Spleen (tissue), 11 donors: ENCODE measurements at regions not wholly inside any gene's neighbourhood (a gene's known extent, or its start where the extent isn't known, plus 50 kb on each side); places are given as distances from the start of the nearest gene placed in this dataset.

Experiments used
- DNase-seq: peaks from one replicate; pipeline ENCODE4 v3.0.0-alpha.2; 2020
- H3K27ac ChIP-seq, 8 donors: fragments of 200-600 bp; sonication (generic) in 7 of 8; 1 replicate in 4 of 8; 2 replicates in 4 of 8; pipeline versions ENCODE4 v1.5.0 to v1.8.0; 2016 to 2021; ENCODE audit warnings: inconsistent platforms in 4 of 8, mild to moderate bottlenecking in 4 of 8, moderate library complexity in 1 of 8
- H3K27me3 ChIP-seq, 7 donors: fragments of 200-600 bp; sonication (generic) in 6 of 7; replicated peaks in 1 of 7; 1 replicate in 4 of 7; 2 replicates in 3 of 7; pipeline versions ENCODE4 v1.5.0 to v1.8.0; 2016 to 2021; ENCODE audit warnings: inconsistent platforms in 3 of 7, mild to moderate bottlenecking in 1 of 7
- H3K36me3 ChIP-seq, 6 donors: fragments of 200-600 bp; sonication (generic) in 5 of 6; 1 replicate in 4 of 6; 2 replicates in 2 of 6; pipeline versions ENCODE4 v1.5.0 to v1.8.0; 2016 to 2021; ENCODE audit warnings: inconsistent platforms in 2 of 6
- H3K4me1 ChIP-seq, 6 donors: fragments of 200-600 bp; sonication (generic) in 5 of 6; 1 replicate in 3 of 6; 2 replicates in 3 of 6; pipeline versions ENCODE4 v1.5.0 to v1.8.0; 2016 to 2021; ENCODE audit warnings: inconsistent platforms in 3 of 6
- H3K4me3 ChIP-seq, 8 donors: fragments of 200-600 bp; sonication (generic) in 7 of 8; 1 replicate in 4 of 8; 2 replicates in 4 of 8; pipeline versions ENCODE4 v1.5.0 to v1.8.0; 2016 to 2021; ENCODE audit warnings: inconsistent platforms in 4 of 8, mild to moderate bottlenecking in 4 of 8, moderate library complexity in 2 of 8
- H3K9me3 ChIP-seq, 8 donors: fragments of 200-600 bp; sonication (generic) in 7 of 8; 1 replicate in 4 of 8; 2 replicates in 4 of 8; pipeline versions ENCODE4 v1.5.0 to v1.8.0; 2016 to 2021; ENCODE audit warnings: inconsistent platforms in 4 of 8
- POLR2A ChIP-seq, 3 donors: fragments of 450-650 bp; IDR thresholded peaks; one replicate each; pipeline ENCODE4 v1.5.1; 2017; ENCODE audit warnings: antibody characterized with exemption in 3 of 3, mild to moderate bottlenecking in 1 of 3
- POLR2AphosphoS5 ChIP-seq, 3 donors: sonication (generic); formaldehyde crosslinking; IDR thresholded peaks; one replicate each; pipeline ENCODE4 v1.5.1; 2017; ENCODE audit warnings: antibody characterized with exemption in 3 of 3
- WGBS, 5 donors: extraction: QIAGEN DNeasy Blood & Tissue Kit in 3 of 5; methylation state at CpG; one replicate each; pipeline versions ENCODE4 v1.1.5 to v1.1.7; 2013 to 2018; 5-methylcytosine and 5-hydroxymethylcytosine counted together
- intact Hi-C: fragments of 100-400 bp; cut with DNase I; formaldehyde crosslinking; loops from one replicate; pipeline ENCODE4 v1.15.0; 2023; ENCODE audit warnings: low total_unique reads
- TF ChIP-seq, protein P1 (sequence below), 11 experiments: fragments of 200-600 bp in 7 of 11; fragments of 450-650 bp in 4 of 11; sonication (generic) in 4 of 11; IDR thresholded peaks in 8 of 11; conservative IDR thresholded peaks in 3 of 11; 1 replicate in 7 of 11; 2 replicates in 4 of 11; pipeline versions ENCODE4 v1.4.0 to v1.8.0; 2016 to 2021; ENCODE audit warnings: antibody characterized with exemption in 11 of 11, inconsistent platforms in 4 of 11, mild to moderate bottlenecking in 1 of 11
- donor health status: healthy with polysubstance abuse.
- donor health status: DM: no; HTN: no; CAD: no; lungs with moderate emphysema.
- donor health status: DM: no; HTN: no; CAD: no.
- donor health status: Bipolar disorder and iron deficiency.
- donor health status: healthy.
- donor health status: DM: no; HTN: no; CAD: no.
- donor health status: DM: yes; HTN: yes; CAD: no.

DNA sequence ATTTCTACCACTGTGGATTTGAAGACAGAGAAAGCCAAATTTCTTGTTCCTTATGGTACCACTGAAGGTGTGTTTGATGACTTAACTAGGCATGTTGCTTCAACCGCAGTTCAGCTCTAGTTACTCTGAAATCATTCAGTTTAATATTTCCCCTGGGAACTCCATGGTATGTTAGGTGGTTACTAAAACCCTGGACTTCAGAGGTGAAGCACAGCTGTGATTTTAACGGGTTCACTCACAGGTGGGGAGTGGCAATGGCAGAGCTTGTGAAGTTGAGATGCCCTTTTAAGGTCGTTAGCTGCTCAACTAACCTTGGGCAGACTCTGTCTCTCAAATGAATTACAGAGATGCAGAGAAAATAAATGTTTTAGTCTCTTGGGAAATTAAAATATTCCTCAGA is 163.6 kb upstream of the PHYHIPL start:
- Histone ChIP-seq H3K27me3 (no peaks in the 10 kb centered on the region), H3K4me3 (no peak overlapping the region), H3K4me1 (no peaks in the 10 kb centered on the region), H3K36me3 (no peaks in the 10 kb centered on the region), H3K9me3 (no peaks in the 10 kb centered on the region), H3K27ac (no peak overlapping the region)
- TF ChIP-seq POLR2AphosphoS5 (IDR thresholded peaks at IDR 0.05) (no peak), POLR2A (IDR thresholded peaks at IDR 0.05) (no peak)
- TF ChIP-seq, protein P1, sequence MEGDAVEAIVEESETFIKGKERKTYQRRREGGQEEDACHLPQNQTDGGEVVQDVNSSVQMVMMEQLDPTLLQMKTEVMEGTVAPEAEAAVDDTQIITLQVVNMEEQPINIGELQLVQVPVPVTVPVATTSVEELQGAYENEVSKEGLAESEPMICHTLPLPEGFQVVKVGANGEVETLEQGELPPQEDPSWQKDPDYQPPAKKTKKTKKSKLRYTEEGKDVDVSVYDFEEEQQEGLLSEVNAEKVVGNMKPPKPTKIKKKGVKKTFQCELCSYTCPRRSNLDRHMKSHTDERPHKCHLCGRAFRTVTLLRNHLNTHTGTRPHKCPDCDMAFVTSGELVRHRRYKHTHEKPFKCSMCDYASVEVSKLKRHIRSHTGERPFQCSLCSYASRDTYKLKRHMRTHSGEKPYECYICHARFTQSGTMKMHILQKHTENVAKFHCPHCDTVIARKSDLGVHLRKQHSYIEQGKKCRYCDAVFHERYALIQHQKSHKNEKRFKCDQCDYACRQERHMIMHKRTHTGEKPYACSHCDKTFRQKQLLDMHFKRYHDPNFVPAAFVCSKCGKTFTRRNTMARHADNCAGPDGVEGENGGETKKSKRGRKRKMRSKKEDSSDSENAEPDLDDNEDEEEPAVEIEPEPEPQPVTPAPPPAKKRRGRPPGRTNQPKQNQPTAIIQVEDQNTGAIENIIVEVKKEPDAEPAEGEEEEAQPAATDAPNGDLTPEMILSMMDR (IDR thresholded peaks at IDR 0.05 in 8 of 11, conservative IDR thresholded peaks at IDR 0.05 in 3 of 11), result no peak
- DNase-seq, result no peak
- intact Hi-C loops, result no loop called here
- 63 to 71% (median 67%) methylated on average over 3 of the region's 3 CpGs for WGBS, 5 donors

DNA sequence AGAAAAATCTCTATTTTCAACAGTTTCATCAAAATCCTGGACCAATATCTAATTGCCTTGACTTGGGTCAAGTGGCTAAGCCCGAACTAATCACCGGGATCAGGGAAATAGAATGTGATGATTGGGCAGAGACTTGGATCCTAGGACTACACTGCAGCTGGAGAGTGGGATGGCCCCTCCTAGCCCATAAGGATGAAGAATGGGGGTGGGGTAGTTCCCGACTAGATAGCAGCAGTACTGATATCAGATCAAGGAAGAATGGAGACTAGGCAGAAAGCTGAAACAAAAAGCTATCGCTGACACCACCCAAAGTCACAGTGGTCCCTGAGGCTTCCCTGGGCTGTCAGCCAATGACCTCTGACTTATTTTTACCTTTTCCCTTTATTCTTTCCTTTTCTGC is 160.4 kb upstream of the PHYHIPL start:
- Histone ChIP-seq H3K27ac (no peak overlapping the region), H3K4me3 (no peak overlapping the region), H3K36me3 (no peaks in the 10 kb centered on the region), H3K9me3 (no peaks in the 10 kb centered on the region), H3K4me1 (no peaks in the 10 kb centered on the region), H3K27me3 (no peaks in the 10 kb centered on the region)
- WGBS, 5 donors, result 49 to 67% (median 62%) methylated on average over 4 of the region's 4 CpGs
- no peak for DNase-seq
- intact Hi-C loops, result no loop called here
- TF ChIP-seq POLR2A (IDR thresholded peaks at IDR 0.05), result no peak
- TF ChIP-seq, protein P1 (IDR thresholded peaks at IDR 0.05 in 8 of 11, conservative IDR thresholded peaks at IDR 0.05 in 3 of 11), result no peak
- TF ChIP-seq POLR2AphosphoS5 (IDR thresholded peaks at IDR 0.05), result no peak

DNA sequence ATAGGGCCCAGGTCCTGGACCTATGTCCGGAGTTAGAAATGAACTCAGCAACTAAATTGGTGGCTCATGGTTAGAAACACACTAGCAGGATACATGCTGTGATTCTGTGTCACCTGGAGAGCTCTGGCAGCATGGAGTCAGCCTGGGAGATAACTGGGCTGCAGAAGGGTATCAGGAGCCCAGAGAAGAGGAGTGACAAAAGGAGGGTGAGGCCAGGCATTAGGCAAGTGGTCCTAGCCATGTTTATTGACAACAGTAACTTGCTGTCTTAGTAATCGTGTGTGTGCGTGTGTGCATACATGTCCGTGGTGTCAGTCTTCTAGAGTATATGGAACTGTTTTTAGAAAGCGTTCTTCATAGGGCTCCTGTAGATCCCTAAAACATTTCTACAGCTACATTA is 157.5 kb upstream of the PHYHIPL start:
- H3K9me3 ChIP-seq, result no peaks in the 10 kb centered on the region
- no peaks in the 10 kb centered on the region for H3K27me3 ChIP-seq
- intact Hi-C loops, result no loop called here
- DNase-seq, result no peak
- H3K36me3 ChIP-seq, result no peaks in the 10 kb centered on the region
- no peak overlapping the region for H3K4me3 ChIP-seq
- H3K27ac ChIP-seq, result no peak overlapping the region
- TF ChIP-seq, protein P1 (IDR thresholded peaks at IDR 0.05 in 8 of 11, conservative IDR thresholded peaks at IDR 0.05 in 3 of 11), result no peak
- no peak for TF ChIP-seq POLR2AphosphoS5 (IDR thresholded peaks at IDR 0.05)
- no peak for TF ChIP-seq POLR2A (IDR thresholded peaks at IDR 0.05)
- 72 to 94% (median 87%) methylated on average over 5 of the region's 5 CpGs for WGBS, 5 donors
- no peaks in the 10 kb centered on the region for H3K4me1 ChIP-seq

DNA sequence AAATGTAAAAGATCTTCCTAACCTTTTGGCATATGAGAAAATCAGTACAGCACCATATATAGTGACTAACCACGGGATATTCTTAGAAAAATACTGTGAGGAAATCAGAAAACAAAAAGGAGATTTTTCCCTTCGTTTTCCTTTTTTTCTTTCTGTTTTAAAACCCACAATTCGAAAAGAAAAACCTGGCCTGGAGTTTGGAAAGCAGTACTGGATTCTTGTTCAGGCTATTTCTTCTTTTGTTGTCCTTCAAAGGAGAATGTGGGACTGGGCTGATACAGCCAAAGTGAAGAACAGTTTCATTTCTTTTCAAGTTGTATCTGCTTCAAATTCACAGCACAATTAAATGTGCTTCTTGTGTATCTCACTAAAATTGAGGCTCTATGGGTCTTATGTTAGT is 156.8 kb upstream of the PHYHIPL start:
- TF ChIP-seq POLR2AphosphoS5 (IDR thresholded peaks at IDR 0.05), result no peak
- TF ChIP-seq, protein P1 (IDR thresholded peaks at IDR 0.05 in 8 of 11, conservative IDR thresholded peaks at IDR 0.05 in 3 of 11), result no peak
- TF ChIP-seq POLR2A (IDR thresholded peaks at IDR 0.05), result no peak
- H3K9me3 ChIP-seq, result no peaks in the 10 kb centered on the region
- intact Hi-C loops, result no loop called here
- H3K4me1 ChIP-seq, result no peaks in the 10 kb centered on the region
- no peaks in the 10 kb centered on the region for H3K27me3 ChIP-seq
- H3K36me3 ChIP-seq, result no peaks in the 10 kb centered on the region
- no peak overlapping the region for H3K27ac ChIP-seq
- WGBS, 5 donors, result 21 to 26% (median 23%) methylated on average over 3 of the region's 3 CpGs
- H3K4me3 ChIP-seq, result no peak overlapping the region
- no peak for DNase-seq
